Endothelial cell of umbilical vein (primary cell): ENCODE measurements at regions not wholly inside any gene's neighbourhood (a gene's known extent, or its start where the extent isn't known, plus 50 kb on each side); places are given as distances from the start of the nearest gene placed in this dataset.

Experiments
- BruUV-seq: library from RNA; stranded (reverse); fragments of 400-500 nt; replicated peaks from 2 replicates; lab custom pipeline; 2021; lab: Mats Ljungman, UMichigan
- CTCF ChIA-PET: fragments of 300-600, 350-600 bp; sonication (Branson Sonifier 250); formaldehyde crosslinking; loops from one replicate; lab custom pipeline; 2021; ENCODE audit warnings: antibody characterized with exemption, inconsistent platforms; lab: Charles Lee
- POLR2A ChIA-PET: fragments of 300-600, 350-600 bp; sonication (Branson Sonifier 250); formaldehyde crosslinking; loops from one replicate; lab custom pipeline; 2021; ENCODE audit warnings: antibody characterized with exemption, inconsistent platforms; lab: Charles Lee
- DNase-seq: peaks from one replicate; pipeline ENCODE4 v3.0.0-alpha.2; 2011; ENCODE audit warnings: low read depth, low spot score
- FAIRE-seq: peaks from 2 replicates; lab custom pipeline; 2011; peaks lifted over from hg19 to GRCh38; lab: Jason Lieb, UNC
- H2AFZ ChIP-seq: 2 replicates; pipeline ENCODE4 v1.6.0; 2012; ENCODE audit warnings: low read depth, low read length, control low read depth, inconsistent platforms
- H3K27ac ChIP-seq: 2 replicates; pipeline ENCODE4 v1.5.1; 2011; ENCODE audit warnings: low read depth, mild to moderate bottlenecking, control low read depth, low read length, moderate library complexity; ENCODE audit not compliant: insufficient read depth
- H3K27me3 ChIP-seq, 2 experiments: 2 replicates each; pipeline versions ENCODE4 v1.6.0 to v1.6.1; 2011; ENCODE audit warnings: low read length in 2 of 2, mixed read lengths in 1 of 2; ENCODE audit not compliant: control insufficient read depth in 2 of 2, insufficient read depth in 2 of 2
- H3K36me3 ChIP-seq, 2 experiments: 2 replicates in 1 of 2; 3 replicates in 1 of 2; pipeline ENCODE4 v1.5.1; 2011; ENCODE audit warnings: low read length in 2 of 2, mild to moderate bottlenecking in 1 of 2, moderate library complexity in 1 of 2; ENCODE audit not compliant: control insufficient read depth in 2 of 2, insufficient read depth in 2 of 2; ENCODE audit errors: extremely low read depth in 1 of 2
- H3K4me1 ChIP-seq: 3 replicates; pipeline ENCODE4 v1.5.1; 2011; ENCODE audit warnings: mild to moderate bottlenecking, low read length; ENCODE audit not compliant: control insufficient read depth, insufficient read depth; ENCODE audit errors: extremely low read depth
- H3K4me2 ChIP-seq: 2 replicates; pipeline ENCODE4 v1.6.1; 2011; ENCODE audit warnings: low read length, control low read depth, mixed read lengths; ENCODE audit not compliant: insufficient read depth
- H3K4me3 ChIP-seq, 3 experiments: fragments of 200-600 bp in 1 of 3; sonication (generic), shearing (Covaris generic) in 1 of 3; replicated peaks in 1 of 3; 2 replicates each; pipeline ENCODE4 v1.5.1; 2011 to 2016; ENCODE audit warnings: control low read depth in 3 of 3, low read length in 3 of 3, mild to moderate bottlenecking in 2 of 3, inconsistent platforms in 1 of 3, low read depth in 1 of 3, moderate library complexity in 1 of 3; ENCODE audit not compliant: insufficient read depth in 1 of 3
- H3K79me2 ChIP-seq: 2 replicates; pipeline ENCODE4 v1.6.0; 2012; ENCODE audit warnings: low read length, inconsistent platforms; ENCODE audit not compliant: control insufficient read depth, insufficient read depth
- H3K9ac ChIP-seq: replicated peaks from 2 replicates; pipeline ENCODE3; 2011; ENCODE audit warnings: low read length, control low read depth; ENCODE audit not compliant: insufficient read depth; ENCODE audit errors: extremely low read depth
- H3K9me1 ChIP-seq: replicated peaks from 3 replicates; pipeline ENCODE4 v1.6.0; 2011; ENCODE audit warnings: mild to moderate bottlenecking, low read length; ENCODE audit not compliant: control insufficient read depth, insufficient read depth; ENCODE audit errors: extremely low read depth
- H3K9me3 ChIP-seq: replicated peaks from 2 replicates; pipeline ENCODE4 v1.5.1; 2012; ENCODE audit warnings: low read length, inconsistent platforms; ENCODE audit not compliant: control insufficient read depth, insufficient read depth
- H4K20me1 ChIP-seq: replicated peaks from 2 replicates; pipeline ENCODE3; 2011; ENCODE audit warnings: mild to moderate bottlenecking, low read length; ENCODE audit not compliant: control insufficient read depth, insufficient read depth; ENCODE audit errors: extremely low read depth
- EZH2 ChIP-seq: IDR thresholded peaks from 2 replicates; pipeline ENCODE4 v1.6.1; 2012; ENCODE audit warnings: borderline replicate concordance, low read depth, mild to moderate bottlenecking, moderate library complexity, low read length, inconsistent platforms; ENCODE audit not compliant: severe bottlenecking
- FOS ChIP-seq: IDR thresholded peaks from 2 replicates; pipeline ENCODE4 v1.6.1; 2011; ENCODE audit warnings: mild to moderate bottlenecking, low read length, moderate library complexity, borderline replicate concordance; ENCODE audit not compliant: insufficient read depth
- GATA2 ChIP-seq: IDR thresholded peaks from 2 replicates; pipeline ENCODE4 v1.7.0; 2011; ENCODE audit warnings: low read depth, mild to moderate bottlenecking, moderate library complexity, mixed read lengths, low read length; ENCODE audit not compliant: insufficient read length, insufficient read depth
- JUN ChIP-seq: IDR thresholded peaks from 2 replicates; pipeline ENCODE4 v1.6.1; 2011; ENCODE audit warnings: borderline replicate concordance, low read depth; ENCODE audit not compliant: insufficient read length, insufficient read depth
- MYC ChIP-seq: IDR thresholded peaks from one replicate; pipeline ENCODE4 v1.6.1; 2011; ENCODE audit warnings: mild to moderate bottlenecking, low read depth, low read length
- POLR2A ChIP-seq: IDR thresholded peaks from 2 replicates; pipeline ENCODE4 v1.6.1; 2012; ENCODE audit warnings: low read depth, mild to moderate bottlenecking, control low read depth, low read length
- POLR2AphosphoS5 ChIP-seq: IDR thresholded peaks from 2 replicates; pipeline ENCODE4 v1.6.1; 2012; ENCODE audit warnings: low read depth, mild to moderate bottlenecking, control low read depth, low read length, moderate library complexity; ENCODE audit not compliant: insufficient read depth
- dilution Hi-C: fragments of 300-500 bp; cut with MboI; formaldehyde crosslinking; loops from one replicate; pipeline ENCODE4 v1.15.0; 2019; ENCODE audit warnings: low sequenced_read_pairs; ENCODE audit not compliant: extremely low pct_ligation_motif_present
- intact Hi-C: fragments of 100-400 bp; cut with micrococcal nuclease; formaldehyde crosslinking; loops from one replicate; pipeline ENCODE4 v1.10.0; 2022
- TF ChIP-seq, protein P1 (sequence below), 2 donors: IDR thresholded peaks; 1 replicate in 1 of 2; 2 replicates in 1 of 2; pipeline ENCODE4 v1.5.1; 2011; ENCODE audit warnings: low read length in 2 of 2, mild to moderate bottlenecking in 2 of 2, moderate library complexity in 2 of 2, control low read depth in 1 of 2, inconsistent platforms in 1 of 2, low read depth in 1 of 2; ENCODE audit not compliant: insufficient read depth in 1 of 2; ENCODE audit errors: extremely low read depth in 1 of 2
- TF ChIP-seq, protein P2 (sequence below): IDR thresholded peaks from 2 replicates; pipeline ENCODE4 v1.6.1; 2011; ENCODE audit not compliant: insufficient read depth, insufficient read length

DNA sequence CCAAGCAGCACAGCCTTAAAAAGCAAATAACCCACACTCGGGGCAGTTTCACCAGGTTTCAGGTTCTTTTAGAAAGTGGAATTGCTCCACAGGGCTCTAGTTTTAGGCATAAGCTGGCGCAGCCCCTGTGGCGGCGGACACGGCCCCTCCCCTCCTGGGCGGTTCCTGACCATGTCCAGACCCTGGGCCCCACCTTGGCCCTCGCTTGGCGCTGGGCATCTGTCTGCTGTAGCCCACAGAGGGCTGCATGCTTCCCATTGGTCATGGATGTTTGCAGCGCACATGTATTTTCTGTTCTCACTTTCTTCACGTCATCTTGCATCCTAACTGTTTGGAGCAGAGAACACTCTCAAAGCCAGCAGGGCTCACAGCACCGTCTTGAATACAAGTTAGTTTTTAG is 244.3 kb downstream of the BRD1 start:
- Histone ChIP-seq H3K9me1 (no peaks in the 10 kb centered on the region), H3K9me3 (peaks cover 4% of the 10 kb centered on the region), H2AFZ (no peak overlapping the region), H4K20me1 (no peaks in the 10 kb centered on the region), H3K4me2 (no peak overlapping the region), H3K36me3 (no peaks in the 10 kb centered on the region), H3K4me1 (no peaks in the 10 kb centered on the region), H3K27me3 (no peaks in the 10 kb centered on the region), H3K4me3 (no peak overlapping the region), H3K27ac (no peak overlapping the region), H3K9ac (no peak overlapping the region), H3K79me2 (no peaks in the 10 kb centered on the region)
- POLR2A ChIA-PET, result no interaction called here
- no TSS peak for BruUV-seq
- FAIRE-seq (no peak), DNase-seq (no peak)
- CTCF ChIA-PET, result no interaction called here
- intact Hi-C loops (no loop called here), dilution Hi-C loops (no loop called here)
- TF ChIP-seq GATA2 (no peak), MYC (no peak), EZH2 (no peak), POLR2A (no peak), POLR2AphosphoS5 (no peak), FOS (no peak), JUN (no peak)
- TF ChIP-seq, protein P1, sequence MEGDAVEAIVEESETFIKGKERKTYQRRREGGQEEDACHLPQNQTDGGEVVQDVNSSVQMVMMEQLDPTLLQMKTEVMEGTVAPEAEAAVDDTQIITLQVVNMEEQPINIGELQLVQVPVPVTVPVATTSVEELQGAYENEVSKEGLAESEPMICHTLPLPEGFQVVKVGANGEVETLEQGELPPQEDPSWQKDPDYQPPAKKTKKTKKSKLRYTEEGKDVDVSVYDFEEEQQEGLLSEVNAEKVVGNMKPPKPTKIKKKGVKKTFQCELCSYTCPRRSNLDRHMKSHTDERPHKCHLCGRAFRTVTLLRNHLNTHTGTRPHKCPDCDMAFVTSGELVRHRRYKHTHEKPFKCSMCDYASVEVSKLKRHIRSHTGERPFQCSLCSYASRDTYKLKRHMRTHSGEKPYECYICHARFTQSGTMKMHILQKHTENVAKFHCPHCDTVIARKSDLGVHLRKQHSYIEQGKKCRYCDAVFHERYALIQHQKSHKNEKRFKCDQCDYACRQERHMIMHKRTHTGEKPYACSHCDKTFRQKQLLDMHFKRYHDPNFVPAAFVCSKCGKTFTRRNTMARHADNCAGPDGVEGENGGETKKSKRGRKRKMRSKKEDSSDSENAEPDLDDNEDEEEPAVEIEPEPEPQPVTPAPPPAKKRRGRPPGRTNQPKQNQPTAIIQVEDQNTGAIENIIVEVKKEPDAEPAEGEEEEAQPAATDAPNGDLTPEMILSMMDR (IDR thresholded peaks at IDR 0.05; ENCODE audit: extremely low read depth in 1 of 2, insufficient read depth in 1 of 2, low read depth in 1 of 2, low read length in 2 of 2), result no peak
- TF ChIP-seq, protein P2, sequence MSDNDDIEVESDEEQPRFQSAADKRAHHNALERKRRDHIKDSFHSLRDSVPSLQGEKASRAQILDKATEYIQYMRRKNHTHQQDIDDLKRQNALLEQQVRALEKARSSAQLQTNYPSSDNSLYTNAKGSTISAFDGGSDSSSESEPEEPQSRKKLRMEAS, result no peak
